ENCODE measurements at regions not wholly inside any gene's neighbourhood (a gene's known extent, or its start where the extent isn't known, plus 50 kb on each side); places are given as distances from the start of the nearest gene placed in this dataset.

GRCh38 chr12:87112571-87113345 is 856.6 kb upstream of the MGAT4C start:
- no peaks in the 10 kb centered on the region for H3K27me3 ChIP-seq
- no peak overlapping the region for H3K27ac ChIP-seq
- no peaks in the 10 kb centered on the region for H3K4me1 ChIP-seq (ENCODE audit: control insufficient read depth in 1 of 2, insufficient read depth in 1 of 2, low read depth in 1 of 2, low read length in 1 of 2)
- H3K36me3 ChIP-seq = no peaks in the 10 kb centered on the region
- no peaks in the 10 kb centered on the region for H3K9me3 ChIP-seq
- TF ChIP-seq CTCF (IDR thresholded peaks at IDR 0.05) = no peak
- H3K4me3 ChIP-seq (ENCODE audit: low read depth in 1 of 2, low read length in 1 of 2) = no peak overlapping the region

- Histone ChIP-seq H3K9me3 (no peaks in the 10 kb centered on the region), H3K36me3 (no peaks in the 10 kb centered on the region), H3K4me3 (ENCODE audit: low read depth in 1 of 2, low read length in 1 of 2) (no peak overlapping the region), H3K27ac (no peak overlapping the region), H3K4me1 (ENCODE audit: control insufficient read depth in 1 of 2, insufficient read depth in 1 of 2, low read depth in 1 of 2, low read length in 1 of 2) (no peaks in the 10 kb centered on the region), H3K27me3 (no peaks in the 10 kb centered on the region)
- no peak for TF ChIP-seq CTCF (IDR thresholded peaks at IDR 0.05)
These were observed 851.6 kb upstream of the MGAT4C start for GRCh38 chr12:87107766-87108165.

- no peak for TF ChIP-seq CTCF (IDR thresholded peaks at IDR 0.05)
- Histone ChIP-seq H3K27ac (no peak overlapping the region), H3K9me3 (no peaks in the 10 kb centered on the region), H3K27me3 (no peaks in the 10 kb centered on the region), H3K4me3 (ENCODE audit: low read depth in 1 of 2, low read length in 1 of 2) (no peak overlapping the region), H3K36me3 (no peaks in the 10 kb centered on the region), H3K4me1 (ENCODE audit: control insufficient read depth in 1 of 2, insufficient read depth in 1 of 2, low read depth in 1 of 2, low read length in 1 of 2) (no peaks in the 10 kb centered on the region)
These were observed 851.1 kb upstream of the MGAT4C start for GRCh38 chr12:87107270-87107669.

GRCh38 chr12:87096082-87096585 is 839.9 kb upstream of the MGAT4C start:
- H3K4me1 ChIP-seq (ENCODE audit: control insufficient read depth in 1 of 2, insufficient read depth in 1 of 2, low read depth in 1 of 2, low read length in 1 of 2) = no peaks in the 10 kb centered on the region
- no peak for TF ChIP-seq CTCF (IDR thresholded peaks at IDR 0.05)

GRCh38 chr12:87094356-87094755 is 838.2 kb upstream of the MGAT4C start:
- Histone ChIP-seq H3K4me3 (ENCODE audit: low read depth in 1 of 2, low read length in 1 of 2) (no peak overlapping the region), H3K27ac (no peak overlapping the region), H3K4me1 (ENCODE audit: control insufficient read depth in 1 of 2, insufficient read depth in 1 of 2, low read depth in 1 of 2, low read length in 1 of 2) (no peaks in the 10 kb centered on the region), H3K27me3 (no peaks in the 10 kb centered on the region), H3K36me3 (no peaks in the 10 kb centered on the region), H3K9me3 (no peaks in the 10 kb centered on the region)
- no peak for TF ChIP-seq CTCF (IDR thresholded peaks at IDR 0.05)

More at GRCh38 chr12:87096082-87096585, 839.9 kb upstream of the MGAT4C start:
- H3K27me3 ChIP-seq = no peaks in the 10 kb centered on the region
- H3K27ac ChIP-seq = no peak overlapping the region
- H3K4me3 ChIP-seq (ENCODE audit: low read depth in 1 of 2, low read length in 1 of 2) = no peak overlapping the region
- no peaks in the 10 kb centered on the region for H3K36me3 ChIP-seq
- H3K9me3 ChIP-seq = no peaks in the 10 kb centered on the region
